HG02943 (cell line): ENCODE measurements at regions not wholly inside any gene's neighbourhood (a gene's known extent, or its start where the extent isn't known, plus 50 kb on each side); places are given as distances from the start of the nearest gene placed in this dataset.

ENCODE experiments used
- ATAC-seq: cut with Tn5 transposase; IDR thresholded peaks from one replicate; pipeline ENCODE4 v1.9.1; 2021; ENCODE audit warnings: mild to moderate bottlenecking, low read depth, moderate library complexity; ENCODE audit not compliant: unreplicated experiment

- no peak for ATAC-seq
Measured at GRCh38 chr3:177551431-177551836, 354.2 kb upstream of the TBL1XR1 start.

- ATAC-seq: no peak
Measured at GRCh38 chr3:177552051-177552450, 354.8 kb upstream of the TBL1XR1 start.

DNA sequence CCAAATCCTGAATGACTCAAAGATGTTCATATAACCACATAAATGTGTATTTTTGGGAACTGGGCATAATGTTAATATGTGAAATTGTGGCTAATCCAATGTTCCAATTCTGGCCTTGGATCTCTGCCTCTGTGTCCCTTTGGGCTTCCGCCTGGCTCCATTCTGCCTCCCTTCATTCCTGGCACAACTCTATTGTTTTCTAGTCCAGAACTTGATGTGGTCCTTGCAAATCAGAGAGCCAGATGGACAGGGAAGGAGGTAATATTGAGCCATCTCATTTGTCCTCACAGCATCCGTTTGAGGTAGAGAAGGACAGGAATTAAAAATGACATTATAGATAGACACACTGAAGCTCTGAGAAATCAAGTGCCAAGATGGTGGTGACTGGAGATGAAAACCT, 355.7 kb upstream of the TBL1XR1 start:
- no peak for ATAC-seq

DNA sequence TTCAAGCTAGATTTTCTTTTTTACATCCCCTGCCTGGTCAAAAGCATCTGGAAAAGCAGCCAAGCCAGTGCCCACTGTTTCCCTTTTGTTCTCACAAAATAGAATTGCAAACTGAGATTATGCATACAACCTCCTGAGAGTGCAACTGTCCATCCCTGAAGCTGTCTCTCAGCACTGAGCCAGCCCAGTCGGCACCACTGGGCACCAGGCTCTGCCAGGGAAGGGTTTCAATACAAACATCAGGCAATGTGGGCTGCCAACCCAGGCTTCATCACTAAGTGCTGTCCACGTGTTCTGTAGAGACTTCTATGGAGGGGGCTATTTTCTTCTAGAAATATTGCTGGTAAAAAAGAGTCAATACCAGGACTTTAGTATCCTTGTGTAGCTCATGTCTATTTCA, 356.3 kb upstream of the TBL1XR1 start:
- ATAC-seq: no peak

DNA sequence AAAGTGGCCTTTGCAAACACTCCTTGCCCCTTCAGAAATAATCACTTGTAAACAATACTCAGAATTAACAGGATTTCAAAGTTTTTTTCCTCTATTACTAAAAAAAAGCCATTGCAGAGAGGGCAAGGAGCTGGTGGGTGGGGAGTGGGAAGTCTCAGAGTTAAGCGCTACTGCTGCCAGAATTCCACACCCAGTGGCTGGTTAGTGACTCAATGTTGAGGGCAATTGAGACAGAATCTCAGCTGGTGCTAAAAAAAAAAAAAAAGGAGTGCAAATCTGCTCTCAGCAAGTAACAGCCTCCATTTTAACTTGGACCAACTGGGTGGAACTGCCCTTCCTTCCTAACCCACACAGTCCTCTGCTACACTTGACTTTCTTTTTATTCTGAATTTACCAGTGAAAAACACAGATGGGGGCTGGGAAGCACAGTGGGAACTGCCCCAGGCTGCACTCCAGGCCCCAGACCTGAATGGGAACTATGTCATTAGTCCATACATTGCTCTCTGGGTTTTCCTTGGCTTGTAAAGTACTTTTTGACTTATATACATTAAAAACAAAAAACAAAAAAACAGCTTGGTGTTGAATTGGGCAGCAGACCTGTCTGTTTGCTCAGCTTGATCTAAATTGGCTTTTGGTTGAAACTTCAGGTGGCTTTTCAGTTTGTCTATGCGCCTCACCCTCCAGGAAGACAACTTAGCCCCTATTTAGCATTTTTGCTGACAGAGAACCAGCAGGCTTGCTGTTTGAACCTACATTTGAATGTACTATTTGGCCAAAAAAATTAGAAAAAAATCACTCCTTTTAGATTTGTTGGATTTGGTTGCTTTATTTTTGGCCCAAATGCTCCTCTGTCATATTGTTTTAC, 357.8 kb upstream of the TBL1XR1 start:
- ATAC-seq: no peak

- no peak for ATAC-seq
Measured at GRCh38 chr3:177557548-177557947, 360.3 kb upstream of the TBL1XR1 start.

DNA sequence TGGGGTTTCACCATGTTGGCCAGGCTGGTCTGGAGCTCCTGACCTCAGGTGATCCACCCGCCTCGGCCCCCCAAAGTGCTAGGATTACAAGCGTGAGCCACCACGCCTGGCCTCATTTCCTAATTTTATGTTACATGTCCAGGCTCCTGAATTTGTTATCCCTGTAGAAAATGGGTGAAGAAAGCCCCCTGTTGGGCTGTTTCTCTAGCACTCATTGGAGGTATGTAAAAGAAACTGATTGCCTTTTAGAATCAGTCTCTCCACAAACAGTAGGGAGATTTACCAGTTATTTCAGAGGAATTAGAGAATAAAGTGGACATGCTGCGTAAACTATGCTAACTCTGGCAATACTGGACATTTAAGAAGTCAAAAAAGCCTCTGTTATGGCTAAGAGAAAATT, 364.1 kb upstream of the TBL1XR1 start:
- no peak for ATAC-seq

- no peak for ATAC-seq
Measured at GRCh38 chr3:177561769-177562392, 364.6 kb upstream of the TBL1XR1 start.

GRCh38 chr3:177563243-177563780, 366.0 kb upstream of the TBL1XR1 start:
- ATAC-seq: no peak

DNA sequence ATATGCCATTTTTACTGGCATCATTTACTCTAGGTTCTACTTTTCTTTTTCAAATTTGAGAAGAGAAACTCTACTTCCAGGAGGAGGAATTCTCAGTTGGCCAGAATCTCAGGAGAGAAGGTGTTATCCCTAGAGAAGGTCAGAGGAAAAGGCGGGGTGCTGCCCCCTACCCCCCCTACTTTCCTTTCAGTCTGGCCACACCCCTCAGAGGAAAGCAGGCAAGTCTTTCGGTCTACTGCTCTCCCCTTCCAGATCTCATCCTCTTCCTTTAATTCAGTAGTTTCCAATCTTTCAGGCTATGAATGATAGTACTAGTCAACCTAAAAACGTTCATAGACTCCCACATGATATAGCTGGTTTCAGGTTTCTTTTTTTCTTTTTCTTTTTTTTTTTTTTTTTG, 366.5 kb upstream of the TBL1XR1 start:
- ATAC-seq: no peak

- no peak for ATAC-seq
Measured at GRCh38 chr3:177565981-177566380, 368.7 kb upstream of the TBL1XR1 start.

DNA sequence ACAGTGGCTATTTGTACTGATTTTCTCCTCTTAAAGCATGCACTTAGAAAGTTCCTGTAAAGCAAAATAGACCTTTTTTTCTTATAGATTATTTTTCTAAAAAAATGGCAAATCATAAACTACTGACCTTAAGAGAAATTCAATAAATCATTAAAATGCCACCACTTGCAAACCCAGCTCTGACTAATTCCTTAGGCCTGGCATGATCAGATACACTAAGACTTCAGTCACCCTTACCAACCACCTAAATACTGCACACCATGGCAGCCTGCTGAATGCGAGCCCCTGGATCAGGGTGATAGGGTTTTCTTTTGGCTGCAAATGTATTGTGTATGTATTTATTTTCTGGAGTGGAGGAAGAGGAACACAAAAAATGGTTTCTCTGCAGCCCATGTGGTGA, 370.6 kb upstream of the TBL1XR1 start:
- no peak for ATAC-seq

DNA sequence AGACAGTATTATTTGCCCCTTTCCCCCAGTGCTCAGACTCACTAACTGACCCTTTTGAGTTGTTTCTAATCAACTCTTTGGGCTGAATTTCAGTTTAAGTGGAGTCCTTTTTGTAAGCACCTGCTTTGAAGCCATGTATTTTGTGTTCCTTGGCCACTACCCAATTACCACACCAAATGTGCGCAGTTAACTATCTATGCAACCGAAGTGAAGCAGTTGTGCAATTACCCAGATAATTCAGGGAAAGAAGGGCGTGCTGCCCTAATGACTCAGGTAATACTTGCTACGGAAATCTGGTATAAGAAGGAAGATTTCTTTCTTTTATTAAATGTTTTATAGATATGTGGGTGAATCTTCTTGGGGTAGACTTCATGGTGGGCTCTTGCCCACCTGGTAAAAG, 371.9 kb upstream of the TBL1XR1 start:
- ATAC-seq: no peak

- ATAC-seq: no peak
Measured at GRCh38 chr3:177569875-177570657, 372.8 kb upstream of the TBL1XR1 start.

DNA sequence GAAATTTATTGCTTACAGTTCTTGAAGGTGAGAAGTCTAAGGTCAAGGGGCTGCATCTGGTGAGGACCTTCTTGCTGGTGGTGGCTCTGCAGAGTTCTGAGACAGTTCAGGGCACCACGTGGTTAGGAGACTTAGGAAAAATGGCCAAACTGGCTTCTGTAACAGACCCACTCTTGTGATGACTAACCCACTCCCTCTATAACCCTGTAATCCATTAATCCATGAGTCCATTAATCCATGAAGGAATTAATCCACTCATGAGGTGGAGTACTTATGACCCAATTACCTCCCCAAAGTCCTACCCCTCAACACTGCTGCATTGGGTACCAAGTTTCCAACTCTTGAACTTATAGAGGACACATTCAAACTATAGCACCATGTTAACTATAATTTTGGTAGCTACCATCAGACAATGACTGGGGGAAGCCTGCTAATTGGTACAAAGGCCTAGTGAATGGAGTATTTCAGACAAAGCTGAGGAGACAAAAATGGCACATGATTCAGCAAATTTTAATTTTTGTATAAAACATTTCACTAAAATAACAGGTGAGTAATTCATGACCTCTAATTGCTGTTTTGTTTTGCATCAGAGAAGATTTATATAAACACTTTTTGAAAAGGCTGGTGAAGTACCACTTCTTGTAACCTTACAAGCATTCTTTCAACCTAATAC, 374.1 kb upstream of the TBL1XR1 start:
- ATAC-seq: no peak

DNA sequence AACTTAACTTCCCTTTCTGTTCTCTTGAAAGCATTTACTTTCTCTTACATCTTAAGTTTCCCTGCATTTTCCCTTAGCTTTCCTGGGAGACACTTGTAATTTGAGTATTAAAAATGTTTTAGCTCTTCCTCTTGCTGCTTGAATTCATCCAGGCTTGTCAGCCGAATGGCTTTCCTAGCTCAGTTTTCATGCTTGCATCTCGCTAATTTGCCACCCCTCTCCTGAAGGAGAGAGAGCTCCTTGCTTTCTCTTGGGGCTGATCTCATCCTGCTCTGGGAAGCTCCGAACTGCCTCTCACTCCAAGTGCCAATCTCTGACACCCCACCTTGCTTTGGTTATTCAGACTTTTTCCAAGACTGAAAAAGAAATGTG, 374.6 kb upstream of the TBL1XR1 start:
- no peak for ATAC-seq

DNA sequence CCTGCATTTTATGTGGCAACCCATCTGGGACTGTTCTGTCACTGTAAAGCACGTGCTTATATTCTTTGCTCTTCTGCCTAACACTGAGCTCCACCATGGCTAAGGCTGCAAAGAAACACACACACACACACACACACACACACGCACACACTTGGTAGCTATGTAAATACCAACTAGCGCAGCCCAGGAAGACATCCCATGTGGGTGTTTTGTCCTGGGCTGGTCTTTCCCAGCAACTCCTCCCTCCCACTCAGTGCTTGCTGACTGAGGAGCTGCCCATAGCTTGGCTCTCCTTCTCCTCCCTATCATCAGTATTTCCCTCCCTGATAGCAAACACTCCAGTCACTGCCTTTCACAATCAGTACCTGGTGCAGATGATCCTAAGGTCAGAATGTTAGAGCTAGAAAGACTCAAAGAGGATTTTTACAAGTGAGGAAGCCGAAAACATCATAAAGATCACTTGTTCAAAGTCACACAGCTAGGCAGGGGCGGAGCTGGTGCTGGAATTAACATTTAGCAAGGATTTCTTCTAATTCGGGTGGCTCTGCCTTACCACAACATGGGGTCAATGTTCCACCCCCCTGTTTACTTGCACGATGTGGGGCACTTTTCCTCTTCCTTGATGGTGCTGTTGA, 377.1 kb upstream of the TBL1XR1 start:
- ATAC-seq: no peak

DNA sequence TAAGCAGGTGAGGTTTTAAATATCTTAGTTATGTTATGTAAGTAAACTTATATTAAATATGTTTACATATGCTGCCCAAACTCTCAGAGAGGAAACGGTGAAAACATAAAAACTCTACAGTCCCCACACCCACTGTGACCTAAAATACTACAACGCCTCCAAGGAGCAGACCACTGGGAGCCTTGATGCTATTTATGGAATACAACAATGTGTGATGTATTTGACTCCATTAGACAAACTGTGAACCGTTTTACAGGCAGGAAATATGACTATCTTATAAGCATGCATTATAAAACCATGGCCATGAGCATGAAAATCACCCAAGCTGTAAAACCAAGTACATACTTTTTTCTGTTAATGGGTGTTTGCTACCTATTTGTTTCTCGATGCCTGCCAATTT, 379.5 kb upstream of the TBL1XR1 start:
- ATAC-seq: no peak

DNA sequence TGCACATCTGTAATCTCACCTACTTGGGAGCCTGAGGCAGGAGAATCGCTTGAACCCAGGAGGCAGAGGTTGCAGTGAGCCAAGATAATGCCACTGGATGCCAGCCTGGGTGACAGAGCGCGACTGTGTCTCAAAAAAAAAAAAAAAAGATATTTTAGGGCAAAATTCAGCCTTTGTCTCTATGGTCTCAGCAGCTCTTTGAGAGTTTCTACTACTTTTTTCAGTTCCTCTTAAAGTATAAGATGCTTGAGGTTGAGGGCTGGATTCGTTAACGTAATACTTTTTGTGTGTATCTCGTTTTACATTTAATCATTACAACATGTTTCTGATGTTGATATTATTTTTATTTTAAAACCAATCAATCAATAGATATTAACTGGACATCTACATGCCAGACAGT, 381.2 kb upstream of the TBL1XR1 start:
- peak; percentile 68 for ATAC-seq

GRCh38 chr3:177579419-177579818, 382.1 kb upstream of the TBL1XR1 start:
- ATAC-seq: no peak
